Heart right ventricle (tissue), 16 donors: ENCODE measurements at regions not wholly inside any gene's neighbourhood (a gene's known extent, or its start where the extent isn't known, plus 50 kb on each side); places are given as distances from the start of the nearest gene placed in this dataset.
"Not testable (repeated sequence)": the region's sequence is repeated elsewhere in the genome, so short reads cannot be mapped to it uniquely, and the experiment has no call there.

ENCODE experiments used
- ATAC-seq, 8 donors: fragments of 200-7000 bp; cut with Tn5 transposase; one replicate each; pipeline ENCODE4 v1.9.1; 2020; ENCODE audit warnings: mild to moderate bottlenecking in 8 of 8, moderate library complexity in 8 of 8, moderate number of reproducible peaks in 1 of 8
- DNase-seq, 2 donors: peaks; one replicate each; pipeline ENCODE4 v3.0.0-alpha.2; 2020
- H3K27ac ChIP-seq, 10 donors: fragments of 200-600 bp; sonication (generic) in 2 of 10; one replicate each; pipeline versions ENCODE4 v1.5.0 to v1.8.0; 2020 to 2022; ENCODE audit warnings: mild to moderate bottlenecking in 3 of 10
- H3K27me3 ChIP-seq, 7 donors: fragments of 200-600 bp; one replicate each; pipeline ENCODE4 v1.8.0; 2021 to 2022; ENCODE audit warnings: mild to moderate bottlenecking in 2 of 7
- H3K36me3 ChIP-seq, 9 donors: fragments of 200-600 bp; sonication (generic) in 1 of 9; one replicate each; pipeline versions ENCODE4 v1.5.0 to v1.8.0; 2020 to 2022; ENCODE audit warnings: mild to moderate bottlenecking in 2 of 9
- H3K4me1 ChIP-seq, 9 donors: fragments of 200-600 bp; sonication (generic) in 1 of 9; one replicate each; pipeline versions ENCODE4 v1.5.0 to v1.8.0; 2020 to 2022; ENCODE audit warnings: mild to moderate bottlenecking in 4 of 9
- H3K4me3 ChIP-seq, 10 donors: fragments of 200-600 bp; sonication (generic) in 2 of 10; one replicate each; pipeline versions ENCODE4 v1.5.0 to v1.8.0; 2020 to 2022; ENCODE audit warnings: mild to moderate bottlenecking in 7 of 10, moderate library complexity in 2 of 10
- H3K9me3 ChIP-seq, 11 donors: fragments of 200-600 bp in 10 of 11; sonication (generic) in 2 of 11; one replicate each; pipeline versions ENCODE4 v1.5.0 to v1.8.0; 2013 to 2022; ENCODE audit warnings: mild to moderate bottlenecking in 2 of 11, control low read depth in 1 of 11, moderate library complexity in 1 of 11
- WGBS, 2 donors: extraction: QIAGEN DNeasy Blood & Tissue Kit; methylation state at CpG; one replicate each; pipeline ENCODE4 v1.1.7; 2013; ENCODE audit warnings: inconsistent platforms in 1 of 2; 5-methylcytosine and 5-hydroxymethylcytosine counted together
- intact Hi-C, 10 donors: fragments of 100-400 bp; cut with DNase I; formaldehyde crosslinking; loops; one replicate each; pipeline versions ENCODE4 v1.11.1 to v1.14.2; 2022
- TF ChIP-seq, protein P1 (sequence below), 9 donors: fragments of 200-600 bp; sonication (generic) in 2 of 9; IDR thresholded peaks; one replicate each; pipeline versions ENCODE4 v1.5.0 to v1.8.0; 2021 to 2022; ENCODE audit warnings: antibody characterized with exemption in 9 of 9, mild to moderate bottlenecking in 5 of 9, moderate library complexity in 1 of 9
- donor health status: Arrhythmogenic right ventricular cardiomyopathy.
- donor health status: ischemic (EF 13 %, LVEDD 7.1; RV severe dilation, severe dysfunction).
- donor health status: healthy with polysubstance abuse.
- donor health status: DM: no; HTN: yes; CAD: no.
- donor health status: DM: no; HTN: no; CAD: no.
- donor health status: ischemic (EF 25% LVEDD 6.9; RV normal size, moderate dysfunction).
- donor health status: ischemic (EF 25% LVEDD 5.7; RV mildly dilated, moderate dysfunction).
- donor health status: healthy.
- donor health status: DM: yes; HTN: yes; CAD: no.
- donor health status: Ischemic cardiomyopathy.
- donor health status: ischemic (EF 35%, LVEDD 5.7; RV mildly dilated, moderate dysfunction).
- donor health status: nonischemic (EF 11% LVEDD 7.7; RV severe dilation, severe dysfunction).
- donor health status: DM: yes; HTN: yes; CAD: no.
- donor health status: PGD.
- donor health status: ischemic (EF 29% LVEDD 5.4; RV normal size, mild dysfunction).
- donor health status: nonischemic (EF 23%, LVEDD 6.1; RV moderate dilation, normal function).

DNA sequence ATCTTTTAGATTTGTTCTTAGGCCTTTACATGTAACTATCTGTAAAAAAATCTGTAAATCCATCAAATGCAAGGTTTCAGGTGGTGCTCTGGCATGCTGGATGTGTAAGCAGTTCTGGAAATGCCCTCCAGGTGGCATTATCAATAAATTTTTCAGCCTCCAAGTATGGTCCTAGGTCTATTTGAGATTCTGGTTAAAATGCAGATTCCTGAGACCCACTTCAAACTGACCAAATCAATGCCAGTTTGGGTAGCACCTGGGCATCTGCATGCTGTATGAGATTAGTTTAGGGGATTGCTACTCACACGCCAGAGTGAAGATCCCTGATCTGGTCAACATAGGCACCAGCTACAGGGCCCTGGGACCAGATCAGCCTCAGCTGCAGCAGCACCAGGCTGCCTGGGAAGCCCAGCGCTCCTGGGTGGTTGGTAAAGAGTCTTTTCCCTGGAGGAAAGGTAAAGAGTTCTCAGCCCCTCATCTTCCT lies 507.3 kb upstream of the CITED2 start:
- Histone ChIP-seq H3K4me1 (peaks cover 7 to 47% (median 20%) of the 10 kb centered on the region in 9 donors), H3K4me3 (peak overlapping the region in 1 of 10 donors; percentile 14), H3K27me3 (no peaks in the 10 kb centered on the region), H3K9me3 (no peaks in the 10 kb centered on the region), H3K36me3 (no peaks in the 10 kb centered on the region), H3K27ac (peak overlapping the region in 8 of 10 donors; percentile 7 to 87 (median 60))
- TF ChIP-seq, protein P1, sequence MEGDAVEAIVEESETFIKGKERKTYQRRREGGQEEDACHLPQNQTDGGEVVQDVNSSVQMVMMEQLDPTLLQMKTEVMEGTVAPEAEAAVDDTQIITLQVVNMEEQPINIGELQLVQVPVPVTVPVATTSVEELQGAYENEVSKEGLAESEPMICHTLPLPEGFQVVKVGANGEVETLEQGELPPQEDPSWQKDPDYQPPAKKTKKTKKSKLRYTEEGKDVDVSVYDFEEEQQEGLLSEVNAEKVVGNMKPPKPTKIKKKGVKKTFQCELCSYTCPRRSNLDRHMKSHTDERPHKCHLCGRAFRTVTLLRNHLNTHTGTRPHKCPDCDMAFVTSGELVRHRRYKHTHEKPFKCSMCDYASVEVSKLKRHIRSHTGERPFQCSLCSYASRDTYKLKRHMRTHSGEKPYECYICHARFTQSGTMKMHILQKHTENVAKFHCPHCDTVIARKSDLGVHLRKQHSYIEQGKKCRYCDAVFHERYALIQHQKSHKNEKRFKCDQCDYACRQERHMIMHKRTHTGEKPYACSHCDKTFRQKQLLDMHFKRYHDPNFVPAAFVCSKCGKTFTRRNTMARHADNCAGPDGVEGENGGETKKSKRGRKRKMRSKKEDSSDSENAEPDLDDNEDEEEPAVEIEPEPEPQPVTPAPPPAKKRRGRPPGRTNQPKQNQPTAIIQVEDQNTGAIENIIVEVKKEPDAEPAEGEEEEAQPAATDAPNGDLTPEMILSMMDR (IDR thresholded peaks at IDR 0.05): peak; percentile 53 to 71 (median 60)
- peak; percentile 30 to 80 (median 70) for ATAC-seq
- WGBS, 2 donors: 80 to 86% methylated on average over 2 of the region's 2 CpGs
- peak in 1 of 2 donors; percentile 15 for DNase-seq
- intact Hi-C loops: loop anchor here in 8 of 10 donors (2.0 to 10.0 kb wide), 9 partner anchors 193 to 563 kb away; partner anchors contain the start of gene CITED2 (in 5 of the 8)

DNA sequence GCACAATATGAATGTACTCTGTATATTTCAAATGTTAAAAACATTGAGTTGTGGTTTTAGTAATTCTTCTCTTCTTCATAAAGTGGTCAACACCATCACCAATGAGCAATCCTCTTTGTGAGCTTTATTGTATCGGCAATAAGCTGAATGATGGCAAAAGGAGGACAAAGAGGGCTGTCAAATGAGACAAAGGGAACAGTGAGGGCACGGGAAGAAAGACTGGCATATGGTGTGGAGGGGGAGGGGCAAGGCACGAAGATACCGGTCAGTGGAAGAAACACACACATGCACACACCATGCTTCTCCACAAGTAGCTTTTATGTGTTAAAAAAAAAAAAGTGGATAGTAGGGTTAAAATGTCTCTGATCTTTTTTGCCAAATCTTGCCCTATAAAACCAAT lies 506.8 kb upstream of the CITED2 start:
- H3K4me3 ChIP-seq: no peak overlapping the region
- DNase-seq (no peak), ATAC-seq (no peak)
- peaks cover 7 to 47% (median 20%) of the 10 kb centered on the region in 9 donors for H3K4me1 ChIP-seq
- 68 to 72% methylated on average over 4 of the region's 4 CpGs for WGBS, 2 donors
- intact Hi-C loops: loop anchor here in 8 of 10 donors (2.0 to 10.0 kb wide), 9 partner anchors 194 to 564 kb away; partner anchors contain the start of gene CITED2 (in 5 of the 8)
- no peak overlapping the region for H3K27ac ChIP-seq
- H3K9me3 ChIP-seq: no peaks in the 10 kb centered on the region
- no peaks in the 10 kb centered on the region for H3K27me3 ChIP-seq
- TF ChIP-seq, protein P1 (IDR thresholded peaks at IDR 0.05): no peak
- H3K36me3 ChIP-seq: no peaks in the 10 kb centered on the region

DNA sequence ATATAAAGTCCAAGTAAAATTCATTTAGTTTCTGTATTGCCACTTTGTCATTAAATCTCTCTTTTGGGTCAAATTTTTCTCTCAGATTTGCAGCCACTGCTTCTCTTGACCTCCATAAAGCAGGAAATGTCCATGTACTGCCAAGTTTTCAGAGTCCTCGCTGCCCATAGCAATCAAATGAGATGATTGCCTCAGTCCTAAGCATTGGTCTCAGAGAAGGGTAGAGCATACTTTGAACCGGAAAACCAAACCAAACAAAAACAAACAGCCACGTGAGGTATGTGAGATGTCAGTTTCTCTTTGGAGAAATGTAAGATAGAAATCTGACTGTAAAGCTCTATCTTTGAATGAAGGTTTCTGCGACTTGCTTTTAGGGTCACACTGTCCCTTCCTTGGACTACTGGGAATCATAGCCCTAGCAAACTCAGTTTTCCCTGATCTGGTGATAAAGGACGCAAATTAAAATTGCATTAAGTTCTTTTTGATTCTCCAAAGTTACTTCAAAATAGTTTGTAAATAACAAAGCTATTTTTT lies 505.4 kb upstream of the CITED2 start:
- Histone ChIP-seq H3K9me3 (peaks cover 0 to 6% (median 0%) of the 10 kb centered on the region in 11 donors), H3K4me3 (no peak overlapping the region), H3K27me3 (no peaks in the 10 kb centered on the region), H3K27ac (no peak overlapping the region), H3K4me1 (peaks cover 7 to 35% (median 20%) of the 10 kb centered on the region in 9 donors), H3K36me3 (no peaks in the 10 kb centered on the region)
- DNase-seq (no peak), ATAC-seq (no peak)
- intact Hi-C loops: loop anchor here in 8 of 10 donors (2.0 to 10.0 kb wide), 9 partner anchors 195 to 565 kb away; partner anchors contain the start of gene CITED2 (in 5 of the 8)
- TF ChIP-seq, protein P1 (IDR thresholded peaks at IDR 0.05): no peak
- 84 to 89% methylated on average over 5 of the region's 5 CpGs for WGBS, 2 donors

DNA sequence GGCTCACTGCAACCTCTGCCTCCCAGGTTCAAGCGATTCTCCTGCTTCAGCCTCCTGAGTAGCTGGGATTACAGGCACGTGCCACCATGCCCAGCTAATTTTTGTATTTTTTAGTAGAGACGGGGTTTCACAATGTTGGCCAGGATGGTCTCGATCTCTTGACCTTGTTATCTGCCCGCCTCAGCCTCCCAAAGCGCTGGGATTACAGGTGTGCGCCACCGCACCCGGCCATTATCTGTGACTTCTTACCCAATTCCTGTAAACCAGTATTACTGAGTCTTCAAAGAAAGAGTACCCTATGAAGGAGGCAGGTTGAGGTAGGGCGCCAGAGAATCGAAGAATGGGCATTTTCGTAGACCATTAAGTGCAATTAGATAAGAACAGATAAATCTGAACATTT lies 504.8 kb upstream of the CITED2 start:
- H3K27ac ChIP-seq, intact Hi-C loops, ATAC-seq, H3K9me3 ChIP-seq, H3K4me3 ChIP-seq, H3K36me3 ChIP-seq, H3K27me3 ChIP-seq, DNase-seq: not testable (repeated sequence)
- H3K4me1 ChIP-seq: peaks cover 7 to 28% (median 20%) of the 10 kb centered on the region in 9 donors
- 97 to 98% methylated on average over 12 of the region's 12 CpGs for WGBS, 2 donors
